ENCODE measurements at regions not wholly inside any gene's neighbourhood (a gene's known extent, or its start where the extent isn't known, plus 50 kb on each side); places are given as distances from the start of the nearest gene placed in this dataset.

DNA sequence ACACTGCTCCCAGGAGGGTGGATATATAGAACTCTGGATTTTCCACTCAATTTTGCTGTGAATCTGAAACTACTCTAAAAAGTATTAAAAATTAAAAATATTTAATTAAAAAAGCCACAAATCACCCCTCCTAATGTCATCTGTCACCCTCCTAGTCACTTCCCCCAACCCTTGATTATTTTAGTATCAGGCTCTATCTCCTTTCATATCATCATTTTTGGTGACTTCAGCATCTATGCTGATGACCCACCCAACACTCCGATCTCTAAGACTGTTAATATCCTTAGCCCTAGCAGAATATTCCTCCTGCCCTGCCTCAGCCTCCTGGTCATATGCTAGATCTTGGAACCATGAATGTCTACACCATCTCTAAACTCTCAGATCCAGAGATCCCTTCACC, 128.3 kb upstream of the SLC1A4 start:
- Histone ChIP-seq H2AK5ac (ENCODE audit: low read depth, low read length) (no peak overlapping the region), H3K79me2 (ENCODE audit: control insufficient read depth in 1 of 2, insufficient read depth in 2 of 2, low read length in 2 of 2) (no peaks in the 10 kb centered on the region), H3K18ac (ENCODE audit: extremely low read depth, low read length) (no peak overlapping the region), H4K20me1 (replicated peaks in 1 of 2; ENCODE audit: control insufficient read depth in 1 of 2, insufficient read depth in 2 of 2, low read length in 2 of 2) (no peaks in the 10 kb centered on the region), H4K5ac (ENCODE audit: insufficient read length, low read depth, low read length) (no peak overlapping the region), H3K56ac (replicated peaks; ENCODE audit: insufficient read length, low read depth, low read length) (no peak overlapping the region), H3K4me2 (ENCODE audit: insufficient read depth in 1 of 2, low read depth in 2 of 2, low read length in 2 of 2) (no peak overlapping the region), H3K9ac (replicated peaks in 1 of 4; ENCODE audit: extremely low read depth in 1 of 4, low read depth in 3 of 4, low read length in 3 of 4) (no peak overlapping the region), H2BK12ac (ENCODE audit: low read depth, low read length) (no peak overlapping the region), H3K4me3 (ENCODE audit: extremely low read depth in 1 of 4, insufficient read depth in 2 of 4, low read depth in 3 of 4, low read length in 4 of 4) (no peak overlapping the region), H2BK120ac (replicated peaks; ENCODE audit: low read depth, low read length) (no peak overlapping the region), H2AFZ (ENCODE audit: low read length) (no peak overlapping the region), H3K23me2 (ENCODE audit: low read depth, low read length) (peaks cover 11% of the 10 kb centered on the region; the same call in 1 of the 2 replicates), H3K4ac (replicated peaks; ENCODE audit: insufficient read length, low read depth, low read length) (no peak overlapping the region), H2BK5ac (ENCODE audit: low read depth, low read length) (no peak overlapping the region), H3K14ac (ENCODE audit: insufficient read length) (no peak overlapping the region), H3K4me1 (replicated peaks in 1 of 4; ENCODE audit: control insufficient read depth in 3 of 4, insufficient read depth in 4 of 4, low read length in 3 of 4) (peaks cover 6 to 30% (median 18%) of the 10 kb centered on the region in 4 experiments), H3K23ac (ENCODE audit: insufficient read length) (no peak overlapping the region), H4K91ac (replicated peaks; ENCODE audit: insufficient read length, low read length) (no peak overlapping the region), H4K8ac (ENCODE audit: extremely low read depth, insufficient read depth, low read length) (no peak overlapping the region), H3K36me3 (ENCODE audit: control insufficient read depth in 2 of 4, insufficient read depth in 4 of 4, low read length in 3 of 4) (no peaks in the 10 kb centered on the region), H3K9me3 (ENCODE audit: insufficient read depth in 2 of 2, low read depth in 1 of 2, low read length in 1 of 2) (no peaks in the 10 kb centered on the region), H3K27me3 (replicated peaks in 1 of 4; ENCODE audit: control insufficient read depth in 3 of 4, extremely low read depth in 1 of 4, insufficient read depth in 3 of 4, low read length in 3 of 4) (peaks cover 1 to 56% (median 40%) of the 10 kb centered on the region in 4 experiments), H2BK15ac (ENCODE audit: low read length) (no peak overlapping the region), H2BK20ac (ENCODE audit: low read length) (no peak overlapping the region), H3K79me1 (ENCODE audit: low read depth, low read length) (no peaks in the 10 kb centered on the region), H3K27ac (ENCODE audit: low read depth, low read length) (no peak overlapping the region)
- CTCF ChIA-PET (ENCODE audit: partially characterized antibody) = interaction anchor here (1.0 to 1.5 kb wide), 3 partner anchors 16 to 243 kb away, joined by 3 to 4 read pairs (median 3); no protein-coding TSS in a partner anchor
- TF ChIP-seq RXRA (IDR thresholded peaks at IDR 0.05; ENCODE audit: insufficient read depth, low read depth, low read length) = no peak
- no peak for TF ChIP-seq YY1 (IDR thresholded peaks at IDR 0.05; ENCODE audit: low read depth, low read length)
- TF ChIP-seq BACH1 (IDR thresholded peaks at IDR 0.05; ENCODE audit: low read length) = no peak
- TF ChIP-seq CBX8 (IDR thresholded peaks at IDR 0.05; ENCODE audit: borderline replicate concordance, low read depth, low read length) = no peak
- DNase-seq (ENCODE audit: low read depth in 1 of 2, low spot score in 2 of 2) (no peak), FAIRE-seq (no peak)
- POLR2A ChIA-PET (ENCODE audit: partially characterized antibody) = interaction anchor here (1.1 kb wide), 1 partner anchor 10 kb away, joined by 3 read pairs; no protein-coding TSS in a partner anchor
- WGBS, 2 experiments (ENCODE audit: extremely low coverage in 1 of 2, insufficient coverage in 1 of 2, insufficient read length in 1 of 2, insufficient replicate concordance in 2 of 2, low coverage in 1 of 2, low lambda C conversion rate in 2 of 2, missing lambda C conversion rate in 1 of 2) = 84% methylated on average over 1 of the region's 1 CpG; no CpG with 5 or more reads in 1 of the 2 experiments

All from H1 (cell line).